Body of pancreas (tissue), 4 donors: ENCODE measurements at regions not wholly inside any gene's neighbourhood (a gene's known extent, or its start where the extent isn't known, plus 50 kb on each side); places are given as distances from the start of the nearest gene placed in this dataset.

Experiments used
- ATAC-seq: fragments of 150-250 bp; one replicate; pipeline ENCODE4 v1.9.1; 2016
- DNase-seq, 4 donors: peaks; one replicate each; pipeline ENCODE4 v3.0.0-alpha.2; 2019
- H3K27ac ChIP-seq, 4 donors: fragments of 200-600 bp; sonication (generic); 1 replicate in 3 of 4; 2 replicates in 1 of 4; pipeline versions ENCODE4 v1.5.1 to v1.6.1; 2016 to 2019; ENCODE audit warnings: mild to moderate bottlenecking in 1 of 4, mixed read lengths in 1 of 4, moderate library complexity in 1 of 4
- H3K27me3 ChIP-seq, 2 donors: fragments of 200-600 bp; sonication (generic); one replicate each; pipeline ENCODE4 v1.6.0; 2016; ENCODE audit warnings: mild to moderate bottlenecking in 1 of 2
- H3K36me3 ChIP-seq, 2 donors: fragments of 200-600 bp; sonication (generic); replicated peaks in 1 of 2; 2 replicates each; pipeline ENCODE4 v1.5.1; 2016; ENCODE audit warnings: low read depth in 2 of 2; ENCODE audit not compliant: insufficient read depth in 1 of 2
- H3K4me1 ChIP-seq: fragments of 200-600 bp; sonication (generic); one replicate; pipeline ENCODE4 v1.6.0; 2016
- H3K4me3 ChIP-seq, 2 donors: fragments of 200-600 bp; sonication (generic); 1 replicate in 1 of 2; 2 replicates in 1 of 2; pipeline ENCODE4 v1.5.1; 2016 to 2019
- H3K9me3 ChIP-seq, 3 donors: fragments of 200-600 bp; sonication (generic); 1 replicate in 2 of 3; 2 replicates in 1 of 3; pipeline ENCODE4 v1.5.1; 2016
- POLR2A ChIP-seq, 3 donors: fragments of 450-650 bp; IDR thresholded peaks; one replicate each; pipeline ENCODE4 v1.6.1; 2016; ENCODE audit warnings: antibody characterized with exemption in 3 of 3, mild to moderate bottlenecking in 2 of 3
- WGBS, 2 donors: methylation state at CpG; one replicate each; pipeline ENCODE4 v1.1.5; 2017; 5-methylcytosine and 5-hydroxymethylcytosine counted together
- intact Hi-C: fragments of 100-400 bp; cut with DNase I; formaldehyde crosslinking; loops from one replicate; pipeline ENCODE4 v1.15.1; 2023
- TF ChIP-seq, protein P1 (sequence below), 7 experiments: fragments of 450-650 bp in 4 of 7; fragments of 200-600 bp in 3 of 7; sonication (generic) in 3 of 7; IDR thresholded peaks; one replicate each; pipeline ENCODE4 v1.5.1; 2016 to 2019; ENCODE audit warnings: antibody characterized with exemption in 7 of 7

DNA sequence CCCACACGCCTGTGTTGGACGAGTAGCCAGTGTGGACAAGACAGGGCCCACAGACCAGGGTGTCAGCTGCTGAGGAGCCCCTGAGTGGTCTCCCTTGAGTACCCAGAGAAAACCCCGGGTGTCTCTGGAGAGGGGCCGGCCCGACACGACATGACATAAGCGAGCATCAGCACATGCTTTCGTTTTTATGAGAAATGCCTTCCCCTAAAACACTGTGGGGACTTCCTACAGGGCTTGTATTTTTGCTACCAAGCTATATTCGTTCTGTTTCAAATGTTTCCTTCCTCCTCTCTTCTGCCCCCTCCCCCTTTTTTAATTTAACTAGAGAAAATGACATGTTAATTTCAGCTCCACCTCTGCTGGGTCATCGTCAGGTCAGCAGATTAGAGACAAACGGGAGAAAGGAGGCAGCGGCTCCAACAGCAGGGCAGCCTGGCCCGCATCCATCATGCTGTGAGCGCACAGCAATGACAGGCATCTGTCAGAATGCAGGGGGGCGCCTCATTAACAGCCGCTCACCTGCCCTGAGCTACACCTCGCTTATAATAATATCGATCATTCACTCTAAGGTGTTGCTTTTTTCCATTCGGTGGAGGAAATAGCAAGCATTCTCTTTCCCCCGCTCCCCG lies 286.2 kb downstream of the ZNF516 start:
- ATAC-seq (no peak), DNase-seq (no peak)
- H3K4me1 ChIP-seq: no peaks in the 10 kb centered on the region
- H3K27me3 ChIP-seq: no peaks in the 10 kb centered on the region
- no peak overlapping the region for H3K4me3 ChIP-seq
- no peaks in the 10 kb centered on the region for H3K36me3 ChIP-seq
- WGBS, 2 donors: 22 to 26% methylated on average over 21 of the region's 21 CpGs
- intact Hi-C loops: no loop called here
- H3K9me3 ChIP-seq: no peaks in the 10 kb centered on the region
- no peak overlapping the region for H3K27ac ChIP-seq
- TF ChIP-seq POLR2A (IDR thresholded peaks at IDR 0.05): no peak

DNA sequence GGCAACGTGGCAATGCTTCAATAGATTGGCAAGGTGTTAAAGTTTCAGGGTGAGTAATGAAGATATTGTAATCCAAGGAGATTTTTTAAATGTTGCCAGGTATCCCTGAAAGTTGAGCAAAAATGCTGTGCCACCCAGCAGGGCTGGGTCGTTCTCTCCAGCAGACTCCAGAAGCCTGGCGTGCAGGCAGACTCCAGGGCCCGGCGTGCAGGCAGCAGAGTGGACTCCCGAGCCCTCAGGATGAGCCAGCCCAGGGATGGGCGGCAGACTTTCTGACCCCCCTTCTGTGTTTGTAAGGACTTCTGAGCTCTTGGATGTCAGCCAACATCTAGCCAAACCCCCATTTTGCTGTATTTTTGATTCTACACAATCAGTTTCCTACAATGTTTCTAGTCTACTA lies 289.1 kb downstream of the ZNF516 start:
- ATAC-seq (no peak), DNase-seq (no peak)
- Histone ChIP-seq H3K4me1 (no peaks in the 10 kb centered on the region), H3K27me3 (peaks cover 0 to 5% of the 10 kb centered on the region in 2 donors), H3K9me3 (no peaks in the 10 kb centered on the region), H3K4me3 (no peak overlapping the region), H3K36me3 (no peaks in the 10 kb centered on the region), H3K27ac (no peak overlapping the region)
- 62 to 67% methylated on average over 7 of the region's 7 CpGs for WGBS, 2 donors
- no peak for TF ChIP-seq POLR2A (IDR thresholded peaks at IDR 0.05)
- TF ChIP-seq, protein P1, sequence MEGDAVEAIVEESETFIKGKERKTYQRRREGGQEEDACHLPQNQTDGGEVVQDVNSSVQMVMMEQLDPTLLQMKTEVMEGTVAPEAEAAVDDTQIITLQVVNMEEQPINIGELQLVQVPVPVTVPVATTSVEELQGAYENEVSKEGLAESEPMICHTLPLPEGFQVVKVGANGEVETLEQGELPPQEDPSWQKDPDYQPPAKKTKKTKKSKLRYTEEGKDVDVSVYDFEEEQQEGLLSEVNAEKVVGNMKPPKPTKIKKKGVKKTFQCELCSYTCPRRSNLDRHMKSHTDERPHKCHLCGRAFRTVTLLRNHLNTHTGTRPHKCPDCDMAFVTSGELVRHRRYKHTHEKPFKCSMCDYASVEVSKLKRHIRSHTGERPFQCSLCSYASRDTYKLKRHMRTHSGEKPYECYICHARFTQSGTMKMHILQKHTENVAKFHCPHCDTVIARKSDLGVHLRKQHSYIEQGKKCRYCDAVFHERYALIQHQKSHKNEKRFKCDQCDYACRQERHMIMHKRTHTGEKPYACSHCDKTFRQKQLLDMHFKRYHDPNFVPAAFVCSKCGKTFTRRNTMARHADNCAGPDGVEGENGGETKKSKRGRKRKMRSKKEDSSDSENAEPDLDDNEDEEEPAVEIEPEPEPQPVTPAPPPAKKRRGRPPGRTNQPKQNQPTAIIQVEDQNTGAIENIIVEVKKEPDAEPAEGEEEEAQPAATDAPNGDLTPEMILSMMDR (IDR thresholded peaks at IDR 0.05): no peak
- intact Hi-C loops: no loop called here

DNA sequence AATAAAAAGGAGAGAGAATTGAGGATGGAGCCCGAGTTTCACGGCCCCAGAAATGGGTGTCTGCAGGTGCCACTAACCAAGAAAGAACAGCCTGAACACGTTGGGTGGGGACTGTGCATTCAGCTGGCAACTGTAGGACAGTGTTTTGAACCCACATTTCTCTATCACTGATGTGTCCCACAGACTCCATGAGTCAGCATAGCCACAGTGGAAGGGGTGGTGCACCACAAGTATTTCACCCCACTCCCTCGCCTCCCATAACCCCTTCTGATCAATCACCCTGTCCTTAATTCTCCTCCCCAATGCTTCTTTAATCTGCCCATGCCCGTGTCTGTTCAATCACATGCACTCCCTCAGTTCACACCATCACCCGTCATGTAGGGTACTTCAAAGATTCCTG lies 291.5 kb downstream of the ZNF516 start:
- WGBS, 2 donors: 49 to 57% methylated on average over 6 of the region's 6 CpGs
- Histone ChIP-seq H3K4me1 (no peaks in the 10 kb centered on the region), H3K36me3 (no peaks in the 10 kb centered on the region), H3K9me3 (no peaks in the 10 kb centered on the region), H3K27ac (no peak overlapping the region), H3K4me3 (no peak overlapping the region), H3K27me3 (peaks cover 0 to 5% of the 10 kb centered on the region in 2 donors)
- no peak for ATAC-seq
- intact Hi-C loops: no loop called here
- no peak for DNase-seq
- TF ChIP-seq, protein P1 (IDR thresholded peaks at IDR 0.05): no peak
- no peak for TF ChIP-seq POLR2A (IDR thresholded peaks at IDR 0.05)

GRCh38 chr18:76202322-76202721 lies 292.7 kb downstream of the ZNF516 start:
- Histone ChIP-seq H3K36me3 (no peaks in the 10 kb centered on the region), H3K4me3 (no peak overlapping the region), H3K4me1 (no peaks in the 10 kb centered on the region), H3K9me3 (no peaks in the 10 kb centered on the region), H3K27me3 (peaks cover 0 to 5% of the 10 kb centered on the region in 2 donors), H3K27ac (no peak overlapping the region)
- no peak for TF ChIP-seq POLR2A (IDR thresholded peaks at IDR 0.05)
- TF ChIP-seq, protein P1 (IDR thresholded peaks at IDR 0.05): no peak
- ATAC-seq: no peak
- DNase-seq: no peak
- WGBS, 2 donors: 53 to 59% methylated on average over 2 of the region's 2 CpGs
- intact Hi-C loops: no loop called here

GRCh38 chr18:76195601-76196000 lies 299.4 kb downstream of the ZNF516 start:
- Histone ChIP-seq H3K4me3 (no peak overlapping the region), H3K27ac (no peak overlapping the region), H3K4me1 (no peaks in the 10 kb centered on the region), H3K27me3 (no peaks in the 10 kb centered on the region), H3K36me3 (no peaks in the 10 kb centered on the region), H3K9me3 (no peaks in the 10 kb centered on the region)
- ATAC-seq: no peak
- intact Hi-C loops: no loop called here
- no peak for DNase-seq
- TF ChIP-seq, protein P1 (IDR thresholded peaks at IDR 0.05): no peak
- no peak for TF ChIP-seq POLR2A (IDR thresholded peaks at IDR 0.05)
- WGBS, 2 donors: 17 to 18% methylated on average over 1 of the region's 1 CpG
